ENCODE measurements at regions not wholly inside any gene's neighbourhood (a gene's known extent, or its start where the extent isn't known, plus 50 kb on each side); places are given as distances from the start of the nearest gene placed in this dataset.

DNA sequence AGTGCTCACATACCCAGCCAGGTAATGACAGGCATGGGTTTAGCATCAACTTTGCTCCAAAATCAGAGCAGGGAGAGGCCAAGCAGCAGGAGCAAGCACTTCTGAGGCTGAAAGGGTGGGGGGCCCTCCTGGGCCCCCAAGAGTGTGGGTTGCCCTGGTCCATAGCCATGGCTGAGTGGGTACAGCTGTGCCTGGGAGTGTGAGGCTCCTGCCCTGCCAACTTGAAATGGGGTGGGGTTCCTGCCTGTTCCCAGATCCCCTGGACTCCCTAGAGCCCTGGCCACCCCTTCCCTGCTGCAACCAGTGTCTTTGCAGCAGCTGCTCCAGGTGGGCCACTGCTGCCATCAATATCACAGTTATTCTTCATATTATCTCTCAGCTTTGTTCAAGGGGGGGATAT lies 1224.2 kb upstream of the GJE1 start:
- no peak for DNase-seq (ENCODE audit: low read depth)

DNA sequence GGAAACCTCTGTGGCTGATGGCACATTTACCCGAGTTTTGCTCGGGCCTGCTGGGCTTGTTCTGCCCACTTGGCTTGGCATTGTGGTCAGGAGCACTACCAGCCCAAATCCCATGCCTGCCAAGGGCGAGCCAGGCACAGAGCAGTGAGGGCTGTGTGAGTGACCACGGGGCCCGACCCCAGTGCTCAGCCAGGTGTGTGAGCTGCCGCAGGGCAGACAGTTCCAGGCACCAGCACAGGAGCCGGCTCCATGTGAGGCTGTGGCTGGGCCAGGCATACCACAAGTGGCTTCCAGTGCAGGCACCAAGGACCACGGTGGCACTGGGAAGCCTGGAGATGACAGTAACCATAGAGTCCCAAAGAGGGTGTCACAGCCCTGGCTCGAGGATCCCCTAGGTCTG lies 1225.5 kb upstream of the GJE1 start:
- DNase-seq (ENCODE audit: low read depth): no peak

DNA sequence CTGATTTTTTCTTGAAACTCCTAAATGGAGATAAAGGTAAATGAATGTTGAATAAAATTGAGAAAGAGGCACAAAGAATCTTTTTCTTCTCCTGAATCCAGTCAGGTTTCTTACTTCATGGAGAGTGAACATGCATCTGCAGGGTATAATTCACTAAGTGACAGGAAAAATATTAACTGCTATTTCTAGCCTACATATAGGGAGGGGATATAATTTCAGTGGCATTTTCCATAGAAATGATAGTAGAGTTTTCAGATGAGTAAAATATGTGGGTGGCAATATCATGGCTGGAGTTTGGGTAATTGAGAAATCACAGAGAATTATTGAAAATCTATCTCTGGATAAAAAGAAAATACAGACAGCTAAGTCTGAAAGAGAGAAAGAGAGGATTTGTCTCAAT lies 1227.0 kb upstream of the GJE1 start:
- DNase-seq (ENCODE audit: low read depth): no peak

DNA sequence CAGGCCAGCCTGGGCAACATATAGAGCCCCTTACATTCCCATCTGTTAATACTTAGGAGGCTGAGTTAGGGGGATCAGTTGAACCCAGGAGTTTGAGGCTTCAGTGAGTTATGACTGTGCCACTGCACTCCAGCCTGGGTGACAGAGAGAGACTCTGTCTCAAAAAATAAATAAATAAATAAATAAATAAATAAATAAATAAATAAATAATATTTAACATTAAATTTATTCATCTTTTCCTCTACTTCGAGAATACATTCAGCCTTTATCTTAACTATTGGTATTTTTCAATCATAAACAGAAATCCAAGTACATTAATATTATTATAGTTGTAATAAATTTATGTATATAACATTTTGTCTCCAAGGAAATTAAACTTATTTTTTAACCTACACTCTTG lies 1227.7 kb upstream of the GJE1 start:
- DNase-seq (ENCODE audit: low read depth): no peak

DNA sequence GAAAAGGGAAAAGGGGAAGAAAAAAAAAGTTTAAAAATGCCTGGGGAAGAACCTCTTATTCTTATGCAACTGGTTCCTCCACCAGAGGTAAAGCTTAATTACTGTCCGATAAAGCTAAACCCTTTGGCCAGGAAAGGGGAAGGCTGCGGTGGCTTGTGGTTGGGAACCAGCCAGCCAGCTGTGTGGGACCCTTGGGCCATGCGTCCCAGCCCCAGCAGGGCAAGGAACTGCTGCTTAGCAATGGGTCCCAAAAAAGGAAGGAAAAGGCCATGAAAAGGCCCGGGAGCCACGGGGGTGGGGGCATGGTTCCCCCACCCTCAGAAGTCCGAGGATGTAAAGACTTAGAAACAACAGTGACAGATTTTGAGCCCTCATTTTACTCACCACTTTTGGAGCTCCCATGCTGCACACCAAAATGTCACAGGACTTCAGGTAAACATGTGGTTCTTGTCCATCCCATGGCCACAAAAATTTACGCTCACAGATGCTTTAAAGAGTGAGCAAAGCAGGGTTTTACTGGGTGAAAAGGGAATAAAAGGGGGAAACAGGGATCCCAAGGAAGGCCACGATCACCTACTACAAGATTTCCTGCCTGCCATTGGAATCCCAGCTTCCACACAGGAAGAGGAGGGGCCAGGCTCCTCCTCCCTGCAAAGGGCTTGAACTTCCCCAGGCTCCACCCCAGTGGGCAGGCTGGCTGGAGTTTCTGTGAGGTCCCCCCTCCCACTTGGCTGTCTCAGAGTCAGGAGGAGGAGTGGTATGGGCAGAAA lies 1234.7 kb upstream of the GJE1 start:
- no peak for DNase-seq (ENCODE audit: low read depth)

DNA sequence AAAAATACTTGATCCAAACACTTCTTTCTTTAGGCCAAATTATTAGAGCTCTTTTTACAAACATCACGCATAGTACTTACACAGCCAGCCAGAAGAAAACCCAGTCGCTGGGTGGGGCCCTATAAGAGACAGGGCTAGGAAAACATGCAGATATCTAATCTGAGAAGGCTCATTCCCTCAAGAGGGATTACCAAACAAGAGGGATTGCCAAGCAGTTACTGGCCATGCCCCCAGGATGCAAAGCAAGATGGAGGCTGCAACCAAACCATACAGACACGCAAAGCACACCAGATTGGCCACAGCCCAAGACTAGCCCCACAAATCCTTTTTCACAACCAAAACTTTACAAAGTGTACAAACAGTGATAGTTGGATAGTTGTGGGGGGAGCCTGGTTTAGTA lies 1235.4 kb upstream of the GJE1 start:
- DNase-seq (ENCODE audit: low read depth): no peak

DNA sequence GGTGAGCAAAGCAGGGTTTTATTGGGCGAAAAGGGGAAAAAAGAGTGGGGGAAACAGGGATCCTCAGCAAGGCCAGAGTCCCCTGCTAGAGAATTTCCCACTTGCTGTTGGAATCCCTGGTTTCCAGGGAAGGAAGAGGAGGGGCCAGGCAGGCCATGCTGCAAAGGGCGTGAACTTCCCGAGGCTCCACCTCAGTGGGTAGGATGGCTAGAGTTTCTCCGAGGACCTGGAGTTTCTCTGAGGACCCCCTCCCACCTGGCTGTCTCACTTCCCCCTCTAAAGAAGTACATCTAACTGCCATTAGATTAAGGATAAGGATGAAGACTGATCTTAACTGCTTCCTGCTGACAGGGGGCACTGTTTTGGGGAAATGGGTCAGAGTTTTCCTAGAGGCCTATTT lies 1239.3 kb upstream of the GJE1 start:
- DNase-seq (ENCODE audit: low read depth): no peak

DNA sequence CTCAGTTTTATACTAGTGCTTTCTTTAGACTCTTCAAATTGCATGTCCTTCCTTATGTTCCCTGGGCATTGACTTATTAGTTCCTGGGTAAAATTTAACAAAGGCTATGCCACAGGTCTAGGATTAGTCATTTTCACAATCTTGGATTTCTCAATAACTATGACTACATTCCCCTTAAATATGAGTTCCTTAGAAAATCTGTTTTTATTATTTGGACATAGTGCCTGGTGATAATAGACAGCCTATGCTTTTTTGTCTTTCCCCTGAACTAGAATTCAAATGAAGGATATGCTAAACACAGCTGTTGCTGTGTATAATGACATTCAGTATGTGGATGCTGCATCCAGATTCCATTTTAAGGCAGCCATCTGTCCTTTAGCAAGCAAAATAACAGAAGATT lies 1252.8 kb upstream of the GJE1 start:
- DNase-seq (ENCODE audit: low read depth): peak; percentile 59

DNA sequence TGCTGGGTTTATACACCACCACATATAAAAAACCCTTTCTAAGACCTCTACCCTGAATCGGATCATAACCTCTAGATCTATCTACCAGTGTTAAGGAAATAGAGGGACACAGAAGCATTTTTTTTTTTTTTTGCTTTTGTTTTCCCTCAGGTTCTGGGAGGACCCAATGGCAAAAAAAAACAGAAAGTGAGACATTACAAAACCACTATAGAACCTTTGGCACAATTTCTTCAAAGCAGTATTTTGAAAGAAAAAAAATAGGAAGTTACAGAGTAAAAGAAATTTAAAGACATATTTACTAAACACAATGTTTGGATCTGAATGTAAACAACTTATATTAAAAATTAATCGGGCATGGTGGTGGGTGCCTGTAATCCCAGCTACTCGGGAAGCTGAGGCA lies 1258.7 kb upstream of the GJE1 start:
- no peak for DNase-seq (ENCODE audit: low read depth)

DNA sequence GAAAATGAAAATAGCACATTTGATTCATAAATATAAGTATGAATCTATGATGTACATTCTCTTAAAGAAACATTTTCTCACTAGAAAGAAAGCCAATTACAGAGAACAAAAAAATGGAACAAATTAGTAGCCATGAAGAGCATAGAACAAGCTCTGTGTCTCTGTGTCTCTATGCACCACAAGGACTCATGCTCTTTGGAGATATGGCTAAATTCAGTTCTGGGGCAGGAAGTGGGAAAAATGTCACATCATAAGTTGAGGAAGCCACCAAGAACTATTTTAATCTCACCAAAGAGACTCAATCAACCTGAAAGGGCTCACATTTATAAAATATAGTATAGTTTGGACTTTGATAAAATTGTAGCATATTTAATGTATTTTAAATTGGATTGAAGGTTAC lies 1259.8 kb upstream of the GJE1 start:
- no peak for DNase-seq (ENCODE audit: low read depth)

DNA sequence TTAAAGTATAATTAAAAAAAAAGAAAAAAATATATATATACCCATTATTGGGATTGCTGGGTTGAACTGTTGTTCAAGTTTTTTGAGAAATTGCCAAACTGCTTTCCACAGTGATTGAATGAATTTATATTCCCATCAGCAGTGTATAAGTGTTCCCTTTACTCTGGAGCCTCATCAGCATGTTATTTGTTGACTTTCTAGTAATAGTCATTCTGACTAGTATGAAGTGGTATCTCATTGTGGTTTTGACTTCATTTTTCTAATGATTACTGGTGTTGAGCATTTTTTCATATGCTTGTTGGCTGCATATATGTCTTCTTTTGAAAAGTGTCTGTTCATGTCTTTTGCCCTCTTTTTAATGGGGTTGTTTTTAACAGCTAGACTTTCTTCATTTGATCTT lies 1260.8 kb upstream of the GJE1 start:
- DNase-seq (ENCODE audit: low read depth): peak; percentile 82

DNA sequence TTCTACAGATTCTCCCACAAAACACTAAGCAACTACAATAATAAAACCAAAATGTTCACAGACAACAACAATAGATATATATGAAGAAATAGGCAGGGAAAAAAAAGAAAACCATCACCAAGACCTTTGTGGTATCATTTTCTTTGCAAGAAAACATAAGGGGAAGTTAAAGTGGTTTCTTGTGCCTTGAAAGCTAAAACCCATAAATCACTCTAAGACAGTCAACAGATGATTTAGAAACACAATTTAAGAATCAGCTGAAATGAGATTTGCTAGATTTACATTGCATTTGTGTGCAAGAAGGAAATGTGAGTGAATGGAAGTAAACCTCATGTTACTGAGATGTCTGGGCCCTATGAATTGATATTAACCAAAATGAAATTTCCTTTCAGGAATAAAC lies 1265.4 kb upstream of the GJE1 start:
- no peak for DNase-seq (ENCODE audit: low read depth)

DNA sequence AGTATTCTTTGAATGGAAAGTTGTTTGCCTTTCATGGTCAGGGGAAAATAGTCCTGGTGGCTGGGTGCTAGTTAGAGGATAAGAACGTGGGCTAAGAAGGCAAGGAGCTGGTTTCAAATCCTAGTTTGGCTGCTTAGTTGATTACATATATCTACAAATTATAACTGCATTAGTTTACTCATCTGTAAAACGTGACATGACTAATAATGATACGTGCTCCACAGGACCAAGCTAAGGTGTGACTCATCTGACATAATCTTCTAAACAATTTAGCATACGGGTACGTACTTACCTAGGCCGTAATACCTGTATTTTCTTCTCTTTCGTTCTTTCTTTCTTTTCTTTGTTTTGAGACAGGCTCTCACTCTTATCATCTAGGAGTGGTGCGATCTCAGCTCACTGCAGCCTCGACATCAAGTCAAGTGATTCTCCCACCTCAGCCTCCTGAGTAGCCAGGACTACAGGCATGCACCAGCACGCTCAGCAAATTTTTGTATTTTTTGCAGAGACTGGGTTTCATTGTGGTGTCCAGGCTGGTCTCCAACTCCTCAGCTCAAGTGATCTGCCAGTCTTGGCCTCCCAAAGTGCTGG lies 1274.2 kb upstream of the GJE1 start:
- peak; percentile 45 for DNase-seq (ENCODE audit: low read depth)

DNA sequence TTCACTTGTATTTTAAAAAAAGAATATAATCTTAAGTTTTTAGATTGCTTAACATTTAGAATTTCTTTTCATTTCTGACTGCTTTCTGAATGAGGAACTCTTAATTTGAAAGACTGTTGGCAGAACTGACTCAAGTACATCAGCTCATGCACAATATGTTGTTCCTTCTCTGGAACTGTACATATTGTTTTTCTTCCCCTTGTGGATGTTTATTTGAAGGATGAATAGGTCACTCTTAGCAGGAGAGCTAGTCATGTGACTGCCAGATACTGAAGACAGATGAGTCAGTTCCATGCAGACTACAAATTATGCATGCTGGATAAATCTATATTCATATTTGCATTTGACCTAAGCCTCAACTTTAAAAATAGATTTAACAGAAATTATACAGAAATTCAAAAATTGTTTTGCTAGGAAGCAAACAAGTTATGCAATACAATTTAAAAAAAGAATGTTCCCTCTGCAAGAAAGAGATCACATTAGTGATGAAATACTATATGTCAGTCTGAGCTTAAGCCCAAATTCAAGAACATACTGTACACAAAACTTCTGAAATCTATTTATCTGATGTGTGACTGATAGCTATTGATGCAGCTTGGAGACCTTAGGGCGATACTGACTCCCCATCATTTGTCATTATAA lies 1274.9 kb upstream of the GJE1 start:
- DNase-seq (ENCODE audit: low read depth): peak; percentile 93

DNA sequence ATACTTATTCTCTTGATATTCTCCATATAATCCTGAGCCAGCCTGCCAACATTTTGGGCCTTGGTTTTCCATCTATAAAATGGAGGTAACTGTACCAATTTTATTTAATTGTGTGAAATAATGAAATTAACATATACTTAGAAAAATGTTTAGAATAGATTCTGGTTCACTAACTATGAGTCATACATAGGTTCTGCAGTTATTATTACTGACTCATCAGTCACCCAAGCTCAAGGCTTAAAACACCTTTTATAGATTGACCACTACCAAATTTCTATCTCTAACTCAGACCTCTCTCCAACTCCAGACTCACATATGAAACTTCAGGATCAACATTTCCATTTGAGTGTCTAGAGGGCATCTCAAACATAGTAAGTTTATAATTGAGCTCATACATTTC lies 1277.2 kb upstream of the GJE1 start:
- DNase-seq (ENCODE audit: low read depth): no peak

DNA sequence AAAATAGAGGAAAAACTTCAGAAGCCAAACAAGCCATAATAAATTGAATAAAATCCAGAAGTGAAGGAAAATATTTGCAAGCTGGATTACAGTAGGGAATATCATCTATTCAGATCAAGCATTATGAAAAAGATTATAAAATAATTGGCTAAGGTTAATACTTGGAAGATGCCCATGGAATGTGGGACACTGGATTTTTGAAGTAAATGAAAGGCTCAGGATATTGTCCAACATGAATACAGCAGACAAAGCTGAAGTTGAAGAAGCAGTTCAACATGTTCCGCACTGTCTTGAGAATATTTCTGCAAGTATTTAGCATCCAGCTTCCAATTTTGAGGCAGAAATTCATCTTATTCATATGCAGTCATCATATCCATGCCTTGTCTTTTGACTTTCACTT lies 1278.4 kb upstream of the GJE1 start:
- no peak for DNase-seq (ENCODE audit: low read depth)

DNA sequence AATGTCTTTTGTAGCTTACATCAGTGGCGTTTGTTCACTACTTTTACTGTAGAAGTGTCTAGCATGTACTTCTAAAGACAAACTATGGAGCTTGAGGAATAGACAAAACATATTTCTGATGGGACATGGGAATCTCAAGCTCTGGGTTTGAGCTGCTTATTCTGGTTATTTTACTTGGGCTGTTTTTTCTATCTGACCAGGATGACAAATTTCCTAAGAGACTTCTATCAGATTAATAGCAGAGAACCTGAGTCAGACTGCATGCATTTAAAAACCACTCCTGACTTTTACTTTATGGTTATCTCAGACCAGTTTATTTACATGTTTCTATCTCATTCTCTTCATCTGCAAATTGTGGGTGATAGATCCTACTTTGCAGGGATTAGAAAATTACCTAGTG lies 1282.3 kb upstream of the GJE1 start:
- DNase-seq (ENCODE audit: low read depth): peak; percentile 88

DNA sequence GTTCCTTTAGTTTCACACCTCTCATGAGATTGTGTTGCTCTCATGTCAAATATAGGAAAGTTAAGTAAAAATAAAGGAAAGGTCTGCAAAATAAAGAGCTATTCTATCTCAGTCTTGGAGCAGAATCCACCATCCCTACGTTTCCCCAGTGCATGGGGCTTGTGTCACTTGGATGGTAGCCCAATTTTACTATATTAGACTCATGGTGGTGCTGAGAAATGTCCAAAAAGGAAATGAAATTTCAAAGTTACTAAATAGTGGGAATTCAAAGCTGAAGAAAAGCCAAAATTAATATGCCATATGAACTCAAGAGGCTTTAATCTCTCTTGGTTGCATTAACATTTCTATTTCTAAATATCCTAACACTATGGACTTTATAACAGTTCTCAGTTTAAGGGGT lies 1283.3 kb upstream of the GJE1 start:
- DNase-seq (ENCODE audit: low read depth): no peak

DNA sequence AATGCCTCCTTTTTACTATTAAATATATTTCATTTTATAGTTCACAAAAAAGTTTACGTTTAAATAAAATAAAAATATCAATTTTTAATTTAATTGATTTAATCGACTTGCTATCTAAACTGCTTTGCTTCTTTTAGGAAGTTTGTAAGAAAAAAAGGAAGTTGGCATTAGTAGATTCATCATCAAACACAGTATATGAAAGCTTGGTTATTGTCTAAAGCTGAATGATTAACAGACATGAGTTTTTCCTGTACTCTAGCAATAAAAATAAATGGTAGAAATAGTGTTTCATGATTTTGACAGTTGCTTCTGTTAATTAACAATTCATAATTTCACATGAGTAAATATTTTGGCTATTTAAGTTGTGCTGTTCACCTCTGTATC lies 1285.5 kb upstream of the GJE1 start:
- no peak for DNase-seq (ENCODE audit: low read depth)

DNA sequence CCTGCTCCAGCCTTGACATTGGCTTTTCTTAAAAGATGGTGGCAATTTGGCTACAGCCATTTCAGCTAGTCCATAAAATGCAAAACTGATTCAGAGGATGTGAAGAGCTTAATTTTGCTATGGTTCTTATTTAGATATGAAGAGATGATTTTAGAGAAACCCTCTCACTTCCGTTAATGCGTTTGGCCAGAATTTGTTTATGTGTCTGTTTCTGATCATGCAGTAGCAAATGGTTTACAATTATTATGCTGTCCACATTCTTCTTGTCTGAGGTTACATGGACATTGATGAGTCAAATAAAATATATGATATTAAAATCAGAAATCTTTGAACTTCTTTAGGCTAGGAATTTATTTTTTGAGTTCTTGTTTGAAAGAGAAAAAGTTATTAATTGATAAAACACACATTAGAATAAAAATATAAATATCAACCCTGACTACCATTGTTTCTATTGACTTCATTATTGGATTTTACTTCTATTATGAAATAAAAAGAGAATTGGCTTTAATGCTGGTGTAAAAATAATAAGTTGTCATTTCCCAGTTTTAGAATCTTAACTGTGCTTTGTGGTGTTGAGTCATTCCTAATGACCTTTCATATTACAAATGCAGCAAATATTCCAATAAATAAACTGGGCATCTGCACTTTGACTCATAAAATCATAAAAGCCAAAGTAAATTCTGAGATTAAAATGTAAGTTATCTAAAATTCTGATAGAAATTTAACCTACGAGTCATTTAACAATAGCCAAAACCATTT lies 1286.0 kb upstream of the GJE1 start:
- DNase-seq (ENCODE audit: low read depth): peak; percentile 80

DNA sequence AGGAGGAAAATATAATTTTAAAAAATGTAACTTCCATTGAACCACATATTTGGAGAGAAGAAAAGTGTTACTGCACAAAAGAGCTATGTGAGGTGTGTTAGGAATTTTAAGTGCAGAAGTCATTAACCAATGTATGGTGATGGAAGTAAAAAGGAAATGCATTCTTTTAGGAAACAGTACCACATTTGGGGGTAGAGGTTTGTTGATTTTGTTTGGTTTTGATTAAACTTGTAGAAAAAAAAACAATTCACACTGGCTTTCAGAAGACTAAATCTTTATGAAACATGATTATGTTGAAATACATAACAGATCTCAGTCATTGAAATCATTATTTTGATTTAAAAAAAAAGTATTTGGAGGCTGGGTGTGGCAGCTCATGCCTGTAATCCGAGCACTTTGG lies 1287.0 kb upstream of the GJE1 start:
- DNase-seq (ENCODE audit: low read depth): peak; percentile 47

DNA sequence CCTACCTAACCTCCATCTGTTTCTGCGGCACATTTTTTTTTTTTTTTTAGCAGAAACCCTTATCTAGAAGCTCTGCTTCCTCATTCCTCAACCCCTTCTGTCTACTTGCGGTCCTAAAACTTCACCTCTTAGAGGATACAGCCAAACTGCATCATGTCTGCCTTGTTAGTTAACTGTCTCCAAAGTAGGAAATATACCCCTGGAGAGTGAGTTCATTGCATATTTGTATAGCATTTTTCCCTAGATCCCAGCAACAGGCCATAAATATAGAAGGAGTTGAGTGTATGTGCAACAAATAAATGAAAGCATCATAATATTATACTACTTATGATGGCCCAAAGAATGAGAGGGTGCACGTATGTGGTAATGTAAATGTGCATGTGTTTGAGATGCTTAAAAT lies 1288.6 kb upstream of the GJE1 start:
- DNase-seq (ENCODE audit: low read depth): no peak

DNA sequence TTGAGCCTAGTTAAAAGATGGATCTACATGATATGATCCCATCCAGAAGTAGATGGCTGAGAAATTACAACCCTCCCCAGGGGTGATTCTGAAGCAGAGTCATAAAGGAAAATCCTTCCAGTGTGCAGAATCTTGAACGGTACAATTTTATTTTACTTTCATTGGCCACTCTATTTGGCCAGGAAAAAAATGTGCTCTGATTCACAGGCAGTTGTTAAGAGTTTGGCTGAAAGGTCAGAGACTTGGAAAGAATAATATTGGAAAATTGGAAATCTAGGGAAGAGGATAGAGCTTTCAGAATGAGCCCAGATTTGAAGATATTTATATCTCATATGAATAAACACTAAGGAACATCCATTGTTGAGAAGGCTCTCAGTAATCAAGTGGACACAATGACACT lies 1299.3 kb upstream of the GJE1 start:
- no peak for DNase-seq (ENCODE audit: low read depth)

All from EH (cell line).